Fibroblast of the aortic adventitia (primary cell): ENCODE measurements at regions not wholly inside any gene's neighbourhood (a gene's known extent, or its start where the extent isn't known, plus 50 kb on each side); places are given as distances from the start of the nearest gene placed in this dataset.

Experiments used
- DNase-seq: peaks from one replicate; pipeline ENCODE4 v3.0.0-alpha.2; 2010; ENCODE audit warnings: low read depth
- H3K4me3 ChIP-seq: 2 replicates; pipeline ENCODE4 v1.5.1; 2011; ENCODE audit warnings: low read depth, mild to moderate bottlenecking, control low read depth, low read length, moderate library complexity
- TF ChIP-seq, protein P1 (sequence below): IDR thresholded peaks from 2 replicates; pipeline ENCODE4 v1.5.1; 2011; ENCODE audit warnings: mild to moderate bottlenecking, low read length, control low read depth, inconsistent platforms; ENCODE audit not compliant: insufficient read depth

DNA sequence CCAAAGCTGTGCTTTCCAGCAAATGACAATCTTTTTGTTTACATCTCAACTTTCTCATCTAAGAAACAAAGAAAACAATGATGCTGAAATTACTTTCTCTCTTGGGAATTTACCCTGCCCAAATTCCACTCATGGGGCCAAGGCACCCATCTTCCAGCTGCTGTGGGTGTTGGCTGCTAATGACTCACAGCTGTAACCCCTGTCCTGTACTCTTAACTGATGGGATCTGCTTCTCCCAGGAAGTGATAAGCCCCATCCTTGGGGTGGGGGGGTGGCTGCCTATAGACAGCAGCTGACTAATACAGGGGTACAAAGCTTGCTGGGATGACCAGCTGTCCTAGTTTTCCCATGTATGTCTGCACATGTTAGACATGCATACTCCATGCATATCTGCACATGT, 938.6 kb downstream of the C6orf118 start:
- TF ChIP-seq, protein P1, sequence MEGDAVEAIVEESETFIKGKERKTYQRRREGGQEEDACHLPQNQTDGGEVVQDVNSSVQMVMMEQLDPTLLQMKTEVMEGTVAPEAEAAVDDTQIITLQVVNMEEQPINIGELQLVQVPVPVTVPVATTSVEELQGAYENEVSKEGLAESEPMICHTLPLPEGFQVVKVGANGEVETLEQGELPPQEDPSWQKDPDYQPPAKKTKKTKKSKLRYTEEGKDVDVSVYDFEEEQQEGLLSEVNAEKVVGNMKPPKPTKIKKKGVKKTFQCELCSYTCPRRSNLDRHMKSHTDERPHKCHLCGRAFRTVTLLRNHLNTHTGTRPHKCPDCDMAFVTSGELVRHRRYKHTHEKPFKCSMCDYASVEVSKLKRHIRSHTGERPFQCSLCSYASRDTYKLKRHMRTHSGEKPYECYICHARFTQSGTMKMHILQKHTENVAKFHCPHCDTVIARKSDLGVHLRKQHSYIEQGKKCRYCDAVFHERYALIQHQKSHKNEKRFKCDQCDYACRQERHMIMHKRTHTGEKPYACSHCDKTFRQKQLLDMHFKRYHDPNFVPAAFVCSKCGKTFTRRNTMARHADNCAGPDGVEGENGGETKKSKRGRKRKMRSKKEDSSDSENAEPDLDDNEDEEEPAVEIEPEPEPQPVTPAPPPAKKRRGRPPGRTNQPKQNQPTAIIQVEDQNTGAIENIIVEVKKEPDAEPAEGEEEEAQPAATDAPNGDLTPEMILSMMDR: no peak
- DNase-seq: peak; percentile 66
- H3K4me3 ChIP-seq: no peak overlapping the region

DNA sequence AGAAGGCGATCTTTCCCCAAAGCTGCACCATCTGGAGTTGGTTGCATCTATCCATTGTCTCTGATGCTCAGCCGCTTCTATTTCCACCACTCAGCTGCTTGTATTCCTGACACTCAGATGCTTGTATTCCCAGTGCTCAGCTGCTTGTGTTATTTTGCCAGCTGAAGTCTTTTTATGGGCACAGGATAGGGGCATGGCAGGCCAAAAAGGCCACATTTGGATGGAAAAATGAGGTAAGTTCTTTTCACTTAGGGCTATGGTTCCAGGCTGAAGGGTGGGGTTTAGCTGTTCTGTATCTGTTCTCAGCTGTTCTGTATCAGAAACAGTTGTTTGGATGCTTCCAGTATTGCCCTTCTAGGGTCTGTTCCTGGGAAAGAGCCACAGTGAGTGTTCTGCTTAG, 944.9 kb downstream of the QKI start:
- no peak overlapping the region for H3K4me3 ChIP-seq
- DNase-seq: no peak
- TF ChIP-seq, protein P1: no peak

DNA sequence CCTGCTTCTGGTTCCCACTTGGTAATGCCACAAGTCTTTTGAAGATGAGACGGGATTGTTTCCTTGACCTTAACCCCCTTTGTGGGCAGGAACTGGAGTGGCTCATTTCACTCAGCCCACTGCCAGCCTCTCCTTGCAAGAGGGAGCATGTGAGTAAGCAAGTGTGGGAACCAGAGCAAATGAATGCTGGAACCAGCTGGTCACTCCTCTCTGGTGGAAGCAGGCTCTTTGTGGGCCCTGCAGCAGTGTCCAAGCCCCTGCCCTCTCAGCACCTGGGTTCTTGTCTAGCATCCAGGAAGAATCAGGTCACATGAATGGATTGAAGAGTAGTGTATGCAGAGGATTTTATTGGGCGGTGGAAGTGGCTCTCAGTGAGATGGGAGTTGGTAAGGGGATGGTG, 944.5 kb downstream of the QKI start:
- DNase-seq: no peak
- H3K4me3 ChIP-seq: no peak overlapping the region
- TF ChIP-seq, protein P1: no peak

DNA sequence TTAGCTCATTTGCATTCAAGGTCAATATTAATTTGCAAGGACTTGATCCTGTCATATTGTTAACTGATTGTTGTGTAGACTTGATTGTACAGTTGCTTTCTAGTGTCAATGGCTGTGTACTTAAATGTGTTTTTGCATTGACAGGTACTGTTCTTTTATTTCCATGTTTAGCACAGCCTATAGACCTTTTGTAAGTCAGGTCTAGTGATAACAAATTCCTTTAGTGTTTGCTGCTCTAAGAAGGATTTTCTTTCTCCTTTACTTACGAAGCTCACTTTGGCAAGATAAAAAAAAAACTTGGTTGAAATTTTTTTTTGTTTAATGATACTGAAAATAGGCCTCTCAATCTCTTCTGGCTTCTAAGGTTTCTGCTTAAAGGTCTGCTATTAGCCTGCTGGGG, 942.3 kb downstream of the QKI start:
- no peak overlapping the region for H3K4me3 ChIP-seq
- no peak for DNase-seq
- TF ChIP-seq, protein P1: no peak

DNA sequence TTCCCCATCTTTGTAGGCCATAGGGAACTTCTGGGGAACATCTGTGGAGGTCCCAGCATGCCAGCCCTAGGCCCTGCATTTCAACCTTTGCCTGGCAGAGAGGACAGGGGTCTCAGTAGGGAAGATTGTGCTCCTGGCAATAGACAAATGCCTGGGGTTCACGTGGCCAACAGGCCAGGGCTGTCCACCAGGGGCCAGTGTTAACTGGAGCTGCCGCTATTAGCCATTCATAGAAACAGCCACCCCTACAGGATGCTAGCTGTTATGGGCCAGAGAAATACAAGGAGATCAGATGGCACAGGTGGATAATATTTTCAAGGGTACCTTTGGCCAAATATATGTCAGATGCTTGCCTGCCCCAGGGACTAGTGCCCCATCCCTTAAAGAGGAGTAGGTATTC, 932.9 kb downstream of the QKI start:
- no peak for DNase-seq
- no peak overlapping the region for H3K4me3 ChIP-seq
- TF ChIP-seq, protein P1: no peak

DNA sequence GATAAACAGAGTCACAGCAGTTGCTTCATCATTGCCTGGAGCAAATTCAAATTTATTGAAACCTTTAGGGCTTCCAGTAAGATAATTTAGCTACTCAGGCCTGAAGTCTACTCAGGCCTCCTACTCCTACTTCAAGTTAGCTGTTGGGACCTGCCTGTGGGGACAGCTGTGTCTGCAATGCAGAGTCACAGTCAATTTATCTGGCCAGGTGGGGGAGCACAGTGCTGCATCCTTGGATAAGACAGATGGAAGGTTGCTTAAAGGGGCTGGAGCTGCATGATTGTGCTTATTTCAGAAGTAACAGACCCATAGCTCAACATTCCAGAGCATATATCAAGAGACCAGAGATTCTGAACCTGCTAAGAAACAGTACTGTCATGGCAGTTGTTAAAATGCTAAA, 932.1 kb downstream of the QKI start:
- TF ChIP-seq, protein P1: no peak
- no peak for DNase-seq
- no peak overlapping the region for H3K4me3 ChIP-seq

DNA sequence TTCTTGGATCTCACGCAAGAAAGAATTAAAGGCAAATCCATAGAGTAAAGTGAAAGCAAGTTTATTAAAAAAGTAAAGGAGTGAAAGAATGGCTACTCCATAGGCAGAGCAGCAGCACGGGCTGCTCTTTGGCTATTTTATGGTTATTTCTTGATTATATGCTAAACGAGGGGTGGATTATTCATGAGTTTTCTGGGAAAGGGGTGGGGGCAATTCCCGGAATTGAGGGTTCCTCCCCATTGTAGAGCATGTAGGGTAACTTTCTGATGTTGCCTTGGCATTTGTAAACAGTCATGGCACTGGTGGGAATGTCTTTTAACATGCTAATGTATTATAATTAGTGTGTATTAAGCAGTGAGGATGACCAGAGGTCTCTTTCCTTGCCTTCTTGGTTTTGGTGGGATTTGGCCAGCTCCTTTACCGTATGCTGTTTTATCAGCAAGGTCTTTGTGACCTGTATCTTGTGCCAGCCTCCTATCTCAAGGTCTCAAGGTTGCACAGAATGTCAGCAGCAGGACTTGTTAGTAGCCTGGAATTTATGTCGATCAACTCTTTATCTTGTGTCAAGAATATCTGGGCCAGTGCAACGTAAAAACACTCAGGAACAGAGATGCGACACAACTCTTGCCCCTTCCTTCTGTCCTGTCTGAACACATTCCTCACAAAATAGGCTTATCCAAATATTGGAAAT, 931.4 kb downstream of the QKI start:
- TF ChIP-seq, protein P1: no peak
- DNase-seq: no peak
- no peak overlapping the region for H3K4me3 ChIP-seq
